Small intestine (tissue), 7 donors: ENCODE measurements at regions not wholly inside any gene's neighbourhood (a gene's known extent, or its start where the extent isn't known, plus 50 kb on each side); places are given as distances from the start of the nearest gene placed in this dataset.

Source experiments
- DNase-seq, 2 donors: peaks; one replicate each; pipeline versions ENCODE4 v3.0.0 to v3.0.0-alpha.2; 2013
- FAIRE-seq: peaks from 2 replicates; lab custom pipeline; 2012; peaks lifted over from hg19 to GRCh38; lab: Jason Lieb, UNC
- H3K27ac ChIP-seq, 3 donors: one replicate each; pipeline ENCODE4 v1.5.1; 2013; ENCODE audit warnings: low read length in 2 of 3, mild to moderate bottlenecking in 2 of 3, control low read depth in 1 of 3, inconsistent platforms in 1 of 3, low read depth in 1 of 3, moderate library complexity in 1 of 3
- H3K27me3 ChIP-seq, 3 donors: one replicate each; pipeline ENCODE4 v1.6.1; 2013; ENCODE audit warnings: low read length in 3 of 3, inconsistent platforms in 1 of 3; ENCODE audit not compliant: control insufficient read depth in 3 of 3, insufficient read depth in 3 of 3
- H3K36me3 ChIP-seq, 3 donors: one replicate each; pipeline ENCODE4 v1.6.1; 2013; ENCODE audit warnings: low read length in 3 of 3, inconsistent platforms in 1 of 3, low read depth in 1 of 3, mild to moderate bottlenecking in 1 of 3, moderate library complexity in 1 of 3; ENCODE audit not compliant: control insufficient read depth in 3 of 3, insufficient read depth in 2 of 3
- H3K4me1 ChIP-seq, 3 donors: one replicate each; pipeline ENCODE4 v1.6.1; 2013; ENCODE audit warnings: low read length in 2 of 3, inconsistent platforms in 1 of 3, low read depth in 1 of 3, mild to moderate bottlenecking in 1 of 3, moderate library complexity in 1 of 3; ENCODE audit not compliant: control insufficient read depth in 3 of 3, insufficient read depth in 2 of 3
- H3K4me3 ChIP-seq, 3 donors: one replicate each; pipeline ENCODE4 v1.5.1; 2013; ENCODE audit warnings: low read length in 3 of 3, control low read depth in 1 of 3, inconsistent platforms in 1 of 3, low read depth in 1 of 3, mild to moderate bottlenecking in 1 of 3, moderate library complexity in 1 of 3
- H3K9me3 ChIP-seq, 2 donors: one replicate each; pipeline ENCODE4 v1.6.1; 2013; ENCODE audit warnings: low read depth in 1 of 2, low read length in 1 of 2; ENCODE audit not compliant: control insufficient read depth in 2 of 2, insufficient read depth in 1 of 2
- WGBS, 3 donors: extraction: QIAGEN DNeasy Blood & Tissue Kit; methylation state at CpG; one replicate each; pipeline ENCODE4 v1.1.7; 2013; 5-methylcytosine and 5-hydroxymethylcytosine counted together
- donor health status: healthy with polysubstance abuse.
- donor health status: control.
- donor health status: control.
- donor health status: Bipolar disorder and iron deficiency.
- donor health status: healthy.

GRCh38 chr12:130093380-130093779, 68.9 kb upstream of the FZD10 start:
- DNase-seq (peak in 1 of 2 donors; percentile 9), FAIRE-seq (no peak)
- Histone ChIP-seq H3K27me3 (no peaks in the 10 kb centered on the region), H3K9me3 (no peaks in the 10 kb centered on the region), H3K27ac (no peak overlapping the region), H3K4me1 (no peaks in the 10 kb centered on the region), H3K36me3 (no peaks in the 10 kb centered on the region), H3K4me3 (no peak overlapping the region)
- WGBS, 3 donors = 25 to 42% (median 30%) methylated on average over 8 of the region's 8 CpGs

GRCh38 chr12:130097342-130097741, 64.9 kb upstream of the FZD10 start:
- no peaks in the 10 kb centered on the region for H3K27me3 ChIP-seq
- H3K27ac ChIP-seq = no peak overlapping the region
- FAIRE-seq (no peak), DNase-seq (no peak)
- H3K36me3 ChIP-seq = no peaks in the 10 kb centered on the region
- 71 to 81% (median 73%) methylated on average over 8 of the region's 8 CpGs for WGBS, 3 donors
- no peaks in the 10 kb centered on the region for H3K4me1 ChIP-seq
- no peaks in the 10 kb centered on the region for H3K9me3 ChIP-seq
- no peak overlapping the region for H3K4me3 ChIP-seq

GRCh38 chr12:130097798-130098255, 64.4 kb upstream of the FZD10 start:
- H3K9me3 ChIP-seq = no peaks in the 10 kb centered on the region
- H3K27me3 ChIP-seq = no peaks in the 10 kb centered on the region
- no peaks in the 10 kb centered on the region for H3K4me1 ChIP-seq
- WGBS, 3 donors = 36 to 53% (median 39%) methylated on average over 8 of the region's 8 CpGs
- no peaks in the 10 kb centered on the region for H3K36me3 ChIP-seq
- H3K27ac ChIP-seq = no peak overlapping the region
- H3K4me3 ChIP-seq = no peak overlapping the region
- no peak for FAIRE-seq
- DNase-seq = no peak

GRCh38 chr12:130098301-130099005, 63.8 kb upstream of the FZD10 start:
- no peak for DNase-seq
- H3K27me3 ChIP-seq = no peaks in the 10 kb centered on the region
- H3K4me1 ChIP-seq = no peaks in the 10 kb centered on the region
- 82 to 90% (median 90%) methylated on average over 11 of the region's 11 CpGs for WGBS, 3 donors
- no peak for FAIRE-seq
- H3K9me3 ChIP-seq = no peaks in the 10 kb centered on the region
- no peak overlapping the region for H3K4me3 ChIP-seq
- H3K27ac ChIP-seq = no peak overlapping the region
- H3K36me3 ChIP-seq = no peaks in the 10 kb centered on the region

- FAIRE-seq = no peak
- Histone ChIP-seq H3K4me1 (no peaks in the 10 kb centered on the region), H3K4me3 (no peak overlapping the region), H3K27me3 (peaks cover 0 to 6% (median 0%) of the 10 kb centered on the region in 3 donors), H3K36me3 (no peaks in the 10 kb centered on the region), H3K27ac (no peak overlapping the region), H3K9me3 (no peaks in the 10 kb centered on the region)
- DNase-seq = peak in 1 of 2 donors; percentile 19
- 63 to 66% (median 64%) methylated on average over 8 of the region's 8 CpGs for WGBS, 3 donors
These were observed 61.5 kb upstream of the FZD10 start for GRCh38 chr12:130100634-130101362.

- no peak overlapping the region for H3K4me3 ChIP-seq
- 40 to 43% (median 43%) methylated on average over 7 of the region's 7 CpGs for WGBS, 3 donors
- peaks cover 0 to 6% (median 0%) of the 10 kb centered on the region in 3 donors for H3K27me3 ChIP-seq
- no peaks in the 10 kb centered on the region for H3K4me1 ChIP-seq
- no peaks in the 10 kb centered on the region for H3K36me3 ChIP-seq
- FAIRE-seq (no peak), DNase-seq (no peak)
- no peaks in the 10 kb centered on the region for H3K9me3 ChIP-seq
- H3K27ac ChIP-seq = no peak overlapping the region
These were observed 60.9 kb upstream of the FZD10 start for GRCh38 chr12:130101370-130101769.

GRCh38 chr12:130102266-130102665, 60.0 kb upstream of the FZD10 start:
- Histone ChIP-seq H3K4me3 (no peak overlapping the region), H3K4me1 (no peaks in the 10 kb centered on the region), H3K36me3 (no peaks in the 10 kb centered on the region), H3K27me3 (peaks cover 0 to 6% (median 2%) of the 10 kb centered on the region in 3 donors), H3K27ac (no peak overlapping the region), H3K9me3 (no peaks in the 10 kb centered on the region)
- WGBS, 3 donors = 31 to 63% (median 39%) methylated on average over 3 of the region's 3 CpGs
- DNase-seq (no peak), FAIRE-seq (no peak)

GRCh38 chr12:130104571-130105106, 57.6 kb upstream of the FZD10 start:
- H3K27ac ChIP-seq = no peak overlapping the region
- FAIRE-seq (no peak), DNase-seq (no peak)
- 6 to 13% (median 10%) methylated on average over 16 of the region's 16 CpGs for WGBS, 3 donors
- H3K4me3 ChIP-seq = no peak overlapping the region
- H3K9me3 ChIP-seq = no peaks in the 10 kb centered on the region
- H3K4me1 ChIP-seq = no peaks in the 10 kb centered on the region
- H3K36me3 ChIP-seq = no peaks in the 10 kb centered on the region
- peaks cover 0 to 6% (median 2%) of the 10 kb centered on the region in 3 donors for H3K27me3 ChIP-seq
